K562 (cell line): ENCODE measurements at regions not wholly inside any gene's neighbourhood (a gene's known extent, or its start where the extent isn't known, plus 50 kb on each side); places are given as distances from the start of the nearest gene placed in this dataset.

Experiments
- ATAC-seq: fragments of 200-7000 bp; cut with Tn5 transposase; 3 replicates; pipeline ENCODE4 v1.9.1; 2020; ENCODE audit warnings: moderate library complexity
- BruUV-seq: library from RNA; stranded (reverse); fragments of 400-500 nt; replicated peaks from 2 replicates; lab custom pipeline; 2021; lab: Mats Ljungman, UMichigan
- CTCF ChIA-PET: fragments of 300-600 bp; formaldehyde crosslinking; extraction: SDS; loops from one replicate; lab custom pipeline; 2021; ENCODE audit warnings: low intra/inter-chr PET ratio; lab: Yijun Ruan, JAX
- POLR2A ChIA-PET: fragments of 300-600, 350-650 bp; sonication (Branson Sonifier 250); formaldehyde crosslinking; extraction: SDS; loops from one replicate; lab custom pipeline; 2021; ENCODE audit warnings: antibody characterized with exemption, inconsistent platforms; lab: Yijun Ruan, JAX
- DNase-seq, 4 experiments: peaks; one replicate each; pipeline versions ENCODE4 v3.0.0 to v3.0.0-alpha.2; 2011 to 2018; ENCODE audit warnings: low spot score in 3 of 4, mixed read lengths in 3 of 4; ENCODE audit errors: extremely low read depth in 1 of 4
- FAIRE-seq: peaks from 2 replicates; lab custom pipeline; 2011; peaks lifted over from hg19 to GRCh38; lab: Jason Lieb, UNC
- H2AFZ ChIP-seq: 2 replicates; pipeline ENCODE4 v1.6.0; 2011; ENCODE audit warnings: low read depth, low read length, control low read depth, inconsistent platforms
- H3K27ac ChIP-seq: fragments of 200-600 bp; 3 replicates; pipeline ENCODE4 v1.8.0; 2011; ENCODE audit warnings: low read depth, mild to moderate bottlenecking, control low read depth, inconsistent platforms, low read length, moderate library complexity, mixed read lengths; ENCODE audit errors: extremely low read depth
- H3K27me3 ChIP-seq, 2 experiments: fragments of 300-600 bp in 1 of 2; 2 replicates in 1 of 2; 3 replicates in 1 of 2; pipeline versions ENCODE4 v1.6.0 to v1.8.0; 2011; ENCODE audit warnings: inconsistent platforms in 2 of 2, low read length in 2 of 2, mild to moderate bottlenecking in 1 of 2, mixed read lengths in 1 of 2, moderate library complexity in 1 of 2; ENCODE audit not compliant: control insufficient read depth in 2 of 2, insufficient read depth in 2 of 2
- H3K36me3 ChIP-seq: fragments of 300-600 bp; 3 replicates; pipeline ENCODE4 v1.8.0; 2011; ENCODE audit warnings: mild to moderate bottlenecking, low read length, inconsistent platforms; ENCODE audit not compliant: control insufficient read depth, insufficient read depth
- H3K4me1 ChIP-seq, 2 experiments: fragments of 200-600 bp in 1 of 2; replicated peaks in 1 of 2; 2 replicates in 1 of 2; 3 replicates in 1 of 2; pipeline versions ENCODE4 v1.5.1 to v1.8.0; 2011; ENCODE audit warnings: inconsistent platforms in 2 of 2, low read length in 2 of 2, mild to moderate bottlenecking in 1 of 2, mixed read lengths in 1 of 2, moderate library complexity in 1 of 2; ENCODE audit not compliant: control insufficient read depth in 2 of 2, insufficient read depth in 2 of 2
- H3K4me2 ChIP-seq: 2 replicates; pipeline ENCODE4 v1.6.1; 2011; ENCODE audit warnings: low read length, control low read depth, inconsistent platforms, mixed read lengths; ENCODE audit not compliant: insufficient read depth
- H3K4me3 ChIP-seq: fragments of 200-600 bp; sonication (generic), shearing (Covaris generic); 2 replicates; pipeline ENCODE4 v1.5.1; 2016; ENCODE audit warnings: control low read depth, inconsistent platforms
- H3K79me2 ChIP-seq: fragments of 200-600 bp; 3 replicates; pipeline ENCODE4 v1.8.0; 2011; ENCODE audit warnings: low read length, inconsistent platforms; ENCODE audit not compliant: control insufficient read depth, insufficient read depth
- H3K9ac ChIP-seq, 2 experiments: 2 replicates each; pipeline versions ENCODE4 v1.6.0 to v1.6.1; 2011; ENCODE audit warnings: low read depth in 2 of 2, low read length in 2 of 2, control low read depth in 1 of 2, inconsistent platforms in 1 of 2, mild to moderate bottlenecking in 1 of 2, mixed read lengths in 1 of 2; ENCODE audit not compliant: insufficient read depth in 1 of 2
- H3K9me1 ChIP-seq: one replicate; pipeline ENCODE4 v1.6.0; 2011; ENCODE audit warnings: inconsistent platforms, mild to moderate bottlenecking, low read length, moderate library complexity; ENCODE audit not compliant: control insufficient read depth, insufficient read depth
- H3K9me3 ChIP-seq: replicated peaks from 2 replicates; pipeline ENCODE4 v1.5.1; 2011; ENCODE audit warnings: low read depth, low read length, inconsistent platforms; ENCODE audit not compliant: control insufficient read depth, insufficient read depth
- H4K20me1 ChIP-seq: replicated peaks from 2 replicates; pipeline ENCODE4 v1.6.1; 2011; ENCODE audit warnings: low read length, inconsistent platforms, mixed read lengths; ENCODE audit not compliant: control insufficient read depth, insufficient read depth
- BRD4 ChIP-seq: fragments of 200-600 bp; sonication (generic); IDR thresholded peaks from 2 replicates; pipeline ENCODE4 v1.6.1; 2017; ENCODE audit warnings: inconsistent platforms
- CC2D1A ChIP-seq: fragments of 450-650 bp; IDR thresholded peaks from 2 replicates; pipeline ENCODE4 v1.6.1; 2017; ENCODE audit warnings: mild to moderate bottlenecking
- ETS2 ChIP-seq: IDR thresholded peaks from 2 replicates; pipeline ENCODE4 v1.6.1; 2016; ENCODE audit warnings: borderline replicate concordance, missing genetic modification characterization, mild to moderate bottlenecking, moderate library complexity, missing compliant biosample characterization; ENCODE audit not compliant: poor library complexity, severe bottlenecking
- KLF1 ChIP-seq: fragments of 450-650 bp; IDR thresholded peaks from 2 replicates; pipeline ENCODE4 v1.6.1; 2016; ENCODE audit warnings: missing genetic modification characterization, missing compliant biosample characterization
- NFYB ChIP-seq: IDR thresholded peaks from 2 replicates; pipeline ENCODE4 v1.6.1; 2011; ENCODE audit warnings: mild to moderate bottlenecking, moderate library complexity; ENCODE audit not compliant: insufficient read length; ENCODE audit errors: extremely low read depth
- NR2C1 ChIP-seq, 2 experiments: fragments of 450-650 bp; IDR thresholded peaks; 2 replicates each; pipeline ENCODE4 v1.6.1; 2017; ENCODE audit warnings: mild to moderate bottlenecking in 2 of 2, antibody characterized with exemption in 1 of 2, inconsistent platforms in 1 of 2, missing compliant biosample characterization in 1 of 2, missing genetic modification characterization in 1 of 2
- POLR3A ChIP-seq: IDR thresholded peaks from 2 replicates; pipeline ENCODE4 v1.6.1; 2011; ENCODE audit warnings: borderline replicate concordance, mild to moderate bottlenecking, moderate library complexity; ENCODE audit not compliant: insufficient read length, insufficient read depth; ENCODE audit errors: extremely low read depth
- STAG1 ChIP-seq: sonication (generic); formaldehyde crosslinking; IDR thresholded peaks from 2 replicates; pipeline ENCODE4 v1.5.0; 2020; ENCODE audit warnings: missing genetic modification reagents, borderline replicate concordance
- ZFP1 ChIP-seq: fragments of 450-650 bp; formaldehyde crosslinking; IDR thresholded peaks from 2 replicates; pipeline ENCODE4 v1.4.0; 2020; ENCODE audit warnings: mild to moderate bottlenecking, mixed read lengths
- ZNF76 ChIP-seq: fragments of 250-450 bp; sonication (Bioruptor Pico); IDR thresholded peaks from 2 replicates; pipeline ENCODE4 v1.4.0; 2020; ENCODE audit warnings: mild to moderate bottlenecking, moderate library complexity, borderline replicate concordance
- ZSCAN29 ChIP-seq: fragments of 450-650 bp; IDR thresholded peaks from 2 replicates; pipeline ENCODE4 v1.6.1; 2017
- WGBS: fragments of 100-300 bp; shearing (Covaris generic); methylation state at CpG from one replicate; pipeline ENCODE4 v1.1.6; 2016; ENCODE audit warnings: low coverage, mixed read lengths; ENCODE audit not compliant: insufficient coverage; ENCODE audit errors: missing lambda C conversion rate; 5-methylcytosine and 5-hydroxymethylcytosine counted together
- in situ Hi-C: fragments of 300-500 bp; cut with MboI; formaldehyde crosslinking; loops from 4 replicates; pipeline ENCODE4 v1.15.0; 2018; ENCODE audit warnings: inconsistent platforms, mixed read lengths
- intact Hi-C: fragments of 100-400 bp; cut with micrococcal nuclease; formaldehyde crosslinking; loops from 2 replicates; pipeline ENCODE4 v1.14.2; 2022
- TF ChIP-seq, protein P1 (sequence below): fragments of 450-650 bp; formaldehyde crosslinking; IDR thresholded peaks from 2 replicates; pipeline ENCODE4 v1.4.0; 2020; ENCODE audit warnings: mild to moderate bottlenecking, moderate library complexity

DNA sequence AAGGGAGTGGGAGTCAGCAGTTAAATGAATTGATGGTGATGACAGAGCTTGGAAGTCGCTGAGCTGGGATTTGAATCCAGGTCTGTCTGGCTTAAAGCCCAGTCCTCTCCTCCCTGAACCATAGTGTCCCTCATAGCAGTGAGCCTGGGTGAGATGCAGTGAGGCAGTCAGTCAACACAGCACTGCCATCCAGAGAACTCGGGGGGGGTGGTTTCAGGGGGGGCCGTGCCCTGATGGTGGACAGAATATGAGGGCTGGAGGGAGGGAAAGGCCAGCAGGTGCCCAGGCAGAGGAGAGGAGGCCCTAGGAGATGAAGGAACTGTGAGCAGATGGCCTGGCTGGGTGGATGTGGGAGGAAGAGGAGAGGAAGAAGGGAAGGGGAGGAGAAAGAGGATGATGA is 405.6 kb downstream of the PTPRU start:
- Histone ChIP-seq H3K4me2 (no peak overlapping the region), H3K4me1 (no peaks in the 10 kb centered on the region), H2AFZ (no peak overlapping the region), H3K9me3 (no peaks in the 10 kb centered on the region), H4K20me1 (no peaks in the 10 kb centered on the region), H3K79me2 (no peaks in the 10 kb centered on the region), H3K36me3 (no peaks in the 10 kb centered on the region), H3K27me3 (peaks cover 4 to 25% of the 10 kb centered on the region in 2 experiments; a peak in 2 of 5 replicates), H3K9me1 (no peaks in the 10 kb centered on the region)
- DNase-seq (no peak), FAIRE-seq (no peak), ATAC-seq (no peak)
- in situ Hi-C loops: no loop called here
- no TSS peak for BruUV-seq
- CTCF ChIA-PET: no interaction called here
- intact Hi-C loops: no loop called here
- TF ChIP-seq NR2C1 (IDR thresholded peaks at IDR 0.05): no peak
- TF ChIP-seq NR2C1 (tag; IDR thresholded peaks at IDR 0.05): no peak
- no peak for TF ChIP-seq CC2D1A
- TF ChIP-seq POLR3A: no peak
- TF ChIP-seq ETS2 (tag): no peak
- no peak for TF ChIP-seq BRD4
- no peak for TF ChIP-seq KLF1 (tag)
- no peak for TF ChIP-seq ZSCAN29
- TF ChIP-seq, protein P1, sequence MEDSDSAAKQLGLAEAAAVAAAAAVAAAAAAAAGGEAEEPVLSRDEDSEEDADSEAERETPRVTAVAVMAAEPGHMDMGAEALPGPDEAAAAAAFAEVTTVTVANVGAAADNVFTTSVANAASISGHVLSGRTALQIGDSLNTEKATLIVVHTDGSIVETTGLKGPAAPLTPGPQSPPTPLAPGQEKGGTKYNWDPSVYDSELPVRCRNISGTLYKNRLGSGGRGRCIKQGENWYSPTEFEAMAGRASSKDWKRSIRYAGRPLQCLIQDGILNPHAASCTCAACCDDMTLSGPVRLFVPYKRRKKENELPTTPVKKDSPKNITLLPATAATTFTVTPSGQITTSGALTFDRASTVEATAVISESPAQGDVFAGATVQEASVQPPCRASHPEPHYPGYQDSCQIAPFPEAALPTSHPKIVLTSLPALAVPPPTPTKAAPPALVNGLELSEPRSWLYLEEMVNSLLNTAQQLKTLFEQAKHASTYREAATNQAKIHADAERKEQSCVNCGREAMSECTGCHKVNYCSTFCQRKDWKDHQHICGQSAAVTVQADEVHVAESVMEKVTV (CRISPR knock-in tag): no peak
- TF ChIP-seq ZNF76 (CRISPR knock-in tag): no peak
- no peak for TF ChIP-seq NFYB
- no peak for TF ChIP-seq STAG1
- TF ChIP-seq ZFP1 (CRISPR knock-in tag): no peak
- TF ChIP-seq, all 486 proteins: peak for 0
- Histone ChIP-seq H3K9ac (no peak overlapping the region), H3K4me3 (no peak overlapping the region), H3K27ac (no peak overlapping the region)
- POLR2A ChIA-PET: interaction anchor here (1.2 to 1.5 kb wide), 2 partner anchors 10 kb away, joined by 5 to 6 read pairs; no protein-coding TSS in a partner anchor
- WGBS: 0% methylated on average over 1 of the region's 3 CpGs
